HCT116 (cell line): ENCODE measurements at regions not wholly inside any gene's neighbourhood (a gene's known extent, or its start where the extent isn't known, plus 50 kb on each side); places are given as distances from the start of the nearest gene placed in this dataset.
"Not testable (repeated sequence)": the region's sequence is repeated elsewhere in the genome, so short reads cannot be mapped to it uniquely, and the experiment has no call there.

Experiments
- ATAC-seq: fragments of 200-7000 bp; cut with Tn5 transposase; 2 replicates; pipeline ENCODE4 v1.9.1; 2020; ENCODE audit warnings: mild to moderate bottlenecking, moderate library complexity
- BruUV-seq: library from RNA; stranded (reverse); fragments of 400-500 nt; replicated peaks from 2 replicates; lab custom pipeline; 2021; lab: Mats Ljungman, UMichigan
- CTCF ChIA-PET: fragments of 300-600 bp; sonication (Branson Sonifier 250); formaldehyde crosslinking; loops from one replicate; lab custom pipeline; 2021; ENCODE audit warnings: antibody characterized with exemption; lab: Charles Lee
- POLR2A ChIA-PET: fragments of 300-600, 350-600 bp; sonication (Branson Sonifier 250); formaldehyde crosslinking; loops from one replicate; lab custom pipeline; 2021; ENCODE audit warnings: antibody characterized with exemption; lab: Charles Lee
- RAD21 ChIA-PET, 2 experiments: fragments of 300-600 bp; sonication (Branson Sonifier 250); formaldehyde crosslinking; loops; one replicate each; lab custom pipeline; 2023; ENCODE audit warnings: low total read pairs in 2 of 2; ENCODE audit not compliant: uncharacterized antibody in 2 of 2, unreplicated experiment in 2 of 2, low non-redundant PET in 1 of 2; lab: Charles Lee
- DNase-seq: peaks from one replicate; pipeline ENCODE4 v3.0.0-alpha.2; 2010; ENCODE audit warnings: low read depth, low spot score
- H2AFZ ChIP-seq: fragments of 200-600 bp; shearing (Covaris generic), sonication (generic); 2 replicates; pipeline ENCODE4 v1.6.1; 2017; ENCODE audit warnings: low read depth, mixed run types, mixed read lengths, antibody characterized with exemption, low read length; ENCODE audit not compliant: poor library complexity, severe bottlenecking
- H3K27ac ChIP-seq: 2 replicates; pipeline ENCODE4 v1.5.1; 2012; ENCODE audit warnings: low read depth, low read length
- H3K27me3 ChIP-seq: fragments of 200-600 bp; sonication (generic); 2 replicates; pipeline ENCODE4 v1.6.1; 2016; ENCODE audit warnings: mixed run types, low read length, mixed read lengths; ENCODE audit not compliant: insufficient read depth
- H3K36me3 ChIP-seq, 2 experiments: fragments of 200-500 bp in 1 of 2; fragments of 200-600 bp in 1 of 2; sonication (Bioruptor generic) in 1 of 2; sonication (generic) in 1 of 2; 2 replicates each; pipeline versions ENCODE4 v1.5.1 to v1.6.1; 2014 to 2016; ENCODE audit warnings: low read length in 2 of 2, inconsistent platforms in 1 of 2, mixed read lengths in 1 of 2, mixed run types in 1 of 2; ENCODE audit not compliant: insufficient read depth in 2 of 2, control insufficient read depth in 1 of 2
- H3K4me1 ChIP-seq, 2 experiments: fragments of 200-600 bp in 1 of 2; sonication (generic) in 1 of 2; 2 replicates each; pipeline versions ENCODE4 v1.5.1 to v1.6.1; 2012 to 2017; ENCODE audit warnings: low read length in 2 of 2, inconsistent platforms in 1 of 2, mild to moderate bottlenecking in 1 of 2, mixed read lengths in 1 of 2, mixed run types in 1 of 2, moderate library complexity in 1 of 2; ENCODE audit not compliant: insufficient read depth in 2 of 2, control insufficient read depth in 1 of 2
- H3K4me2 ChIP-seq: fragments of 200-600 bp; sonication (generic); 2 replicates; pipeline ENCODE4 v1.6.1; 2017; ENCODE audit warnings: mixed run types, low read length, mixed read lengths
- H3K4me3 ChIP-seq, 2 experiments: fragments of 200-600 bp in 1 of 2; sonication (generic) in 1 of 2; replicated peaks in 1 of 2; 2 replicates each; pipeline ENCODE4 v1.5.1; 2011 to 2016; ENCODE audit warnings: low read length in 2 of 2, control low read depth in 1 of 2, low read depth in 1 of 2, mild to moderate bottlenecking in 1 of 2, mixed read lengths in 1 of 2, mixed run types in 1 of 2
- H3K79me2 ChIP-seq: fragments of 200-600 bp; sonication (generic); 2 replicates; pipeline ENCODE4 v1.6.1; 2017; ENCODE audit warnings: mild to moderate bottlenecking, mixed run types, low read length, moderate library complexity, mixed read lengths; ENCODE audit not compliant: insufficient read depth
- H3K9ac ChIP-seq: fragments of 200-600 bp; sonication (generic); 2 replicates; pipeline ENCODE4 v1.6.1; 2016; ENCODE audit warnings: low read length, mixed read lengths
- H3K9me2 ChIP-seq: fragments of 200-600 bp; sonication (generic), shearing (Covaris generic); 2 replicates; pipeline ENCODE4 v1.6.1; 2017; ENCODE audit warnings: mixed run types, mild to moderate bottlenecking, moderate library complexity; ENCODE audit not compliant: insufficient read depth
- H3K9me3 ChIP-seq, 2 experiments: fragments of 200-500 bp in 1 of 2; fragments of 200-600 bp in 1 of 2; sonication (Bioruptor generic) in 1 of 2; sonication (generic) in 1 of 2; 2 replicates each; pipeline ENCODE4 v1.6.1; 2014 to 2017; ENCODE audit warnings: low read length in 2 of 2, mixed read lengths in 2 of 2, inconsistent platforms in 1 of 2, low read depth in 1 of 2, mild to moderate bottlenecking in 1 of 2, mixed run types in 1 of 2, moderate library complexity in 1 of 2; ENCODE audit not compliant: control insufficient read depth in 1 of 2, insufficient read depth in 1 of 2
- H4K20me1 ChIP-seq: fragments of 200-600 bp; sonication (generic), shearing (Covaris generic); 2 replicates; pipeline ENCODE4 v1.6.1; 2017; ENCODE audit warnings: mixed run types, mild to moderate bottlenecking, moderate library complexity; ENCODE audit not compliant: insufficient read depth
- intact Hi-C: fragments of 100-400 bp; cut with micrococcal nuclease; formaldehyde crosslinking; loops from 2 replicates; pipeline ENCODE4 v1.10.0; 2022

GRCh38 chr17:34032305-34032704 lies 222.8 kb upstream of the CCL2 start:
- BruUV-seq, H3K9me2 ChIP-seq, H3K36me3 ChIP-seq, POLR2A ChIA-PET, H3K4me1 ChIP-seq, H3K4me3 ChIP-seq, H4K20me1 ChIP-seq, H3K79me2 ChIP-seq, H2AFZ ChIP-seq, intact Hi-C loops, H3K4me2 ChIP-seq, H3K27me3 ChIP-seq, DNase-seq, CTCF ChIA-PET, RAD21 ChIA-PET, H3K27ac ChIP-seq, ATAC-seq, H3K9ac ChIP-seq: not testable (repeated sequence)
- H3K9me3 ChIP-seq: peaks cover 0 to 12% of the 10 kb centered on the region in 2 experiments; a peak in 2 of 4 replicates

DNA sequence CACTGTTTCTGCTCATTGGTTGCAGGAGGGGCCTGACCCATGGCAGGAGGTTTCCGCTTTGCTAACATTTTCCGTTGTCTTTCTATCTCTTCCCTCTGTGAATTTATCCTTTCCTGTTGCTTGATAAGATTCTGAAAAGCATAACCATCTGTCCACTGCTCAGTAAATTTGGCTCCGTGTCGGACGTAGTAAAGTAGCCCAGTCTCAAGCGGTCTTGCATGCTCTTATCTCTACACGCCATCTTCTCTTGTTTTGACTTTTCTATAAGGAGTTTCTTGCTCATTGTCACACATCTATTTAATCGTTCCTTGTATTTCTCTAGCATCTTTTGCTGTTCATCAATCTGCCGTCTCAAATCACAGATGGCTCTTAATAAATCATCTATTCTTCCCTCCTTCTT lies 216.3 kb upstream of the CCL2 start:
- RAD21 ChIA-PET, H3K79me2 ChIP-seq, H3K4me1 ChIP-seq, H3K9me2 ChIP-seq, CTCF ChIA-PET, H3K4me2 ChIP-seq, H3K9me3 ChIP-seq, intact Hi-C loops, H3K27me3 ChIP-seq, H4K20me1 ChIP-seq, ATAC-seq, BruUV-seq, H3K4me3 ChIP-seq, H3K27ac ChIP-seq, POLR2A ChIA-PET, H3K36me3 ChIP-seq, H3K9ac ChIP-seq, H2AFZ ChIP-seq, DNase-seq: not testable (repeated sequence)

- CTCF ChIA-PET, H3K4me1 ChIP-seq, POLR2A ChIA-PET, H3K4me2 ChIP-seq, H3K9me2 ChIP-seq, BruUV-seq, intact Hi-C loops, H3K79me2 ChIP-seq, H3K4me3 ChIP-seq, ATAC-seq, H3K36me3 ChIP-seq, H3K27ac ChIP-seq, DNase-seq, H3K27me3 ChIP-seq, H3K9ac ChIP-seq, RAD21 ChIA-PET, H4K20me1 ChIP-seq, H2AFZ ChIP-seq: not testable (repeated sequence)
- H3K9me3 ChIP-seq: peaks cover 0 to 13% of the 10 kb centered on the region in 2 experiments; a peak in 1 of 4 replicates
Observed at GRCh38 chr17:34039213-34039612, 215.9 kb upstream of the CCL2 start.

DNA sequence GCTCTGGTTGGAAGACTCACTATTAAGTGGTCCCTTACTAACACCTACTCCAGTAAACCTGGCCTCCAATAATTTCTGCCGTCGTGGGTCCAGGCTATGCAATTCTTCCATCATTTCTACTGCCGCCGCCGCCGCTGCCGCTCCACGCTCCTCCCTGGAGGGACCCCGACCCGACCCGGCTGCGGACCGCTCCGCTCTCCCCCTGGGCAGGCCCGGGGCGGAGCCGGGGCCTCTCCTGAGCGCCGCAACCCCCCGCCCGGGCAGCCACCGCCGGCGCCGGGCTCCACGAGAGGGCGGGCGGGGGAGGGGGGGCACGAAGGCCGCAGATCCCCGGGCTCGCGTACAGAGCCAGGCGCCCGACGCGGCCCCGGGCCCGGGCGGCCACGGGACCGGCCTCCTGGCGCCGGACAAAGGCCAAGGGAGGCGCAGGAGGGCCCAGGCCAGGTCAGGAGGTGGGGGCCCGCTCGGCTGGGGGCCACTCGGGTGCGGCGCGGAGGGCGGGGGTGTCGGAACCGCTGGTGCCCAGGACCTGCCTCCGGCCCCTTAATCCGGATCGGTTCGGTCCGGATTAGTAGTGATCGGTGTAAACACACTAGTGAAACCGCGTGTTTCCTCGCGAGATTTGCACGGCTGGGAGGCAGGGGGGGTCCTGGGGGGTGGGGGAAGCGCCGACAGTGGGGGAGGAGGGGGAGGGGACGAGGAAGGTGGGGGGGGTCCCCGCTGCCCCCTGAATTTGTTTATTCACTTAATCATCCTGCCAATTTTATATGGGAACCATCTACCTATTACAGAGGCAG lies 215.1 kb upstream of the CCL2 start:
- H4K20me1 ChIP-seq, H3K27ac ChIP-seq, H3K36me3 ChIP-seq, H3K27me3 ChIP-seq, H2AFZ ChIP-seq, CTCF ChIA-PET, H3K9me2 ChIP-seq, POLR2A ChIA-PET, H3K4me1 ChIP-seq, H3K9ac ChIP-seq, H3K4me2 ChIP-seq, DNase-seq, RAD21 ChIA-PET, BruUV-seq, H3K79me2 ChIP-seq, intact Hi-C loops, H3K4me3 ChIP-seq: not testable (repeated sequence)
- H3K9me3 ChIP-seq: peaks cover 0 to 18% of the 10 kb centered on the region in 2 experiments; a peak in 1 of 4 replicates
- ATAC-seq: peak; percentile 57; the same call in 1 of the 2 replicates
